NCI-H1436 (cell line): ENCODE measurements at regions not wholly inside any gene's neighbourhood (a gene's known extent, or its start where the extent isn't known, plus 50 kb on each side); places are given as distances from the start of the nearest gene placed in this dataset.

Experiments
- DNase-seq: peaks from one replicate; lab custom pipeline; 2025; lab: John Stamatoyannopoulos, UW

DNA sequence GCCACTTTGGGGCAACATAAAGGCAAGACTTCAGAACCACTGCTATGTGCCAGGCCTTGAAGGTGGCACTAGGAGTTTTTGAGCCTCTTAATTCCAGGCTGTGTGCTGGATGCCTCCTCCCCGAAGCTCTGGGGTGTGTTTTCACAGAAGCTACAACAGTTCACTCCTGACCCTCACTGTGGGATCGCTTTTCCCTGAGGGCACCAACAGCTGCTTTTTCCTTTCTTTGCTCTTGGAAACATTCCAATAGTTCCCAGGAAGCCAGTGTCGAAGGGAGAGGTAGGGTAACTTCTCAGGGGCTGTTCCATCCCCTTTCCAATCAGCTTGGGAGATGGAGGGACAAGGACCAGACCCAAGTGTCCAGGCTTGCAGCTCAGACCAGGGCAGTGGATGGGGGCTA is 153.4 kb downstream of the C1orf94 start:
- DNase-seq = no peak

DNA sequence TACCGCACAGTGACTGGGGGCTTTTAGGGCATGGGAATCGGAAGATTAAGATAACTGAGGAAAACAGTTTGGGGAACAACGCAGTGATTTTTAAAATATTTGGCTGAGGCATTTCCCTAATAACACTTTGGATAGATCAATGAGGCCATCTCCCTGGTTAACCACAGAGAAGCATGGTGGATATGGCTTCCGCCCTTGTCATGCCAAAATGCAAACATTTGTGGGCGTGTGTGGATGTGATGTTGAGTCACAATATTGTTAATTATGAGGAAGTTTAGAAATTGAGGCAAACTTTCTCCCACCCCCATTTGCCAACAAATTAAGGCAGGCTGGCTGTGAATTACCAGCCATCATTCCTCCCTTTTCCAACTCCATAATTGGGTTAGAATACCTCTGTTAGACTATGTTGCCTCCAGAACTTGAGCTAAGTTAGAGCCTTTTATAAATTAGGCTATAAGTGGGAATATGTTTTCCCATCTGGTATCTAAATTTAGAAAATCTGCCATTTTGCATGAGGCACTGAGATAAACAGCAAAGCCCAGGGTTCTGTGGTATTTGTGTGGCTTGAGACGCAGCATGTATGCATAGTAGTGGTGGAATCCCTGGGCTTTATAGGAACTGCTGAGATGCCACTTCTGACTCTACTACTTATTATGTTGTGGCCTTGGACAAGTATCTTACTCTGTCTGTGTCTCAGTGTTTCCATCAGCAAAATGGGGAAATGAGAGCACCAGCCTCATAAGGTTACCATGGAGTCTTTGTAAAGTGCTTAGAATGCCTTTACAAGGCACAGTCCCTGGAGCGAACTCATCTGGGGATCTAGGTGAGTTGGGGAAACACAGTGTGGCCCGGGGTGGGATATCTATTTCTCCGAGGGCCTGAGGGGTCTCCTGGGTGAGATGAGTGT is 154.6 kb downstream of the C1orf94 start:
- no peak for DNase-seq

DNA sequence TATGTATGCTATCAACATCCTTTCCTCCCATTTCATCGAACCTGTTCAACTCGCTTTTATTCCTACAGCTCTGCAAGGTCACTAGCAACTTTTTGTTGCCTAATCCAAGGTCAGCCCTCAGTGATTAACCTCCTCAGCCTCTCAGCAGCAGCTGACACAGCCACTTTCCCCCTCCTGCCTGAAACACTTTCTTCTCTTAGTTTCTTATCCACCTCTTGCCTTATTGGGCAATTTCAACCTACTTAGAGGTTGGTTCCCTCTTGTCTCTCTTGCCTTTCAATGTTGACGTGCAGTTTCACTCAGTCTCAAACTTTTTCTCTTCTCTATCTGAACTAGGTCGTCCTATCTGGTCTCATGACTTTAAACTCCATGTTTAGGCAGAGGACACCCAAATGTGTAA is 156.3 kb downstream of the C1orf94 start:
- DNase-seq = no peak

DNA sequence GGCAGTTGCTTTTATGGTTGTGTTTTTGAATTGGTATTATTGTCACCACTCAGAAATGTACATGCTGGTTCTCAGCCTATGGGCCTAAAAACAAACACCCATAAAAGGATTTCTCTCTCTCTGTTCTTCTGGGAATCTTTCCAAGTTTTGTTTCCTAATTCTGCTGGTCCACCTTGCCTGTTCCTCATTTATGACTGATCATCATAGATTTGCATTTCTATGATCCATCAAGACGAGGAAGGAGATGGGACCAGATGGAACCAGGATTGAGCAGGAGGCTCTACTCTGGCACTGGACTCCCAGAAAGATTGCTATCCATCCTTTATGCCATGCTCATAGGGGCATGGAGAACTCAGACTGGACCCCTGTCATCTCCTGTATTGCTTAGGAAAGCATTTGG is 162.2 kb downstream of the C1orf94 start:
- no peak for DNase-seq

DNA sequence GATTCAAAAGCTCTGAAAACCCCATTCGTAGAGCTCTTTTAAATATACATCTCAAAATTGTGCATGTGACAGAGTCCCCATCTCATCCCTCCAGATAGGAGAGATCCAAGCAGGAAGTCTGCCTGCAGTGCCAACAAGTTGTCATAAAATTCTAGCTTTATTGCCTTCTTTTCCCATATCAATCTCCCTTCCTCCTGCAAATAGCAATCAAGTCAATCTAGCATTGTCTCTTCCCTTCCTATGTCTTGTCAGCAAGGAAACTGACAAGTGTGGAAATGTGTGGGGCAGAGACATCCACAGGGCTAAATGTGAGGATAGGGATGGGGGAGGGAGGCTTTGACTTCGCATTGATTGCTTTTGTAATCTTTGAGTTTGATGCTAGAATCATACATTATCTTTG is 165.2 kb downstream of the C1orf94 start:
- no peak for DNase-seq

DNA sequence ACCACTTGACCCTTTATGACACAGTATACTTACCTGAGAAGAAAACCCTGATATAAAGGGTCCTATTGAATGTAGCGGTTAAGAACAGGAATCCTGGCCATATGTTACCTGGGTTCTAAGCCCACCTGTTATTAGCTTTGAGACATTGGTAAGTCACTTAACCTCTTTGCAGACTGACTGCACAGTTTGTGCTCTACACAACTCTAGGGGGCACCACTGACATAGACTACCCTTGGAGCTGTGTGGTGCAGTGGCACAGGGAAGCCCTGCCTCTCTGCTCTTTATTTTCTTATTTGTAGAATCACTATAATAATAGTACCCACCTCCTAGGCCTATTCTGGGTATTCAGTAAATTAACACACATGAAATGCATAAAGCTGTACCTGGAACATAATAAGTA is 165.6 kb downstream of the C1orf94 start:
- no peak for DNase-seq

DNA sequence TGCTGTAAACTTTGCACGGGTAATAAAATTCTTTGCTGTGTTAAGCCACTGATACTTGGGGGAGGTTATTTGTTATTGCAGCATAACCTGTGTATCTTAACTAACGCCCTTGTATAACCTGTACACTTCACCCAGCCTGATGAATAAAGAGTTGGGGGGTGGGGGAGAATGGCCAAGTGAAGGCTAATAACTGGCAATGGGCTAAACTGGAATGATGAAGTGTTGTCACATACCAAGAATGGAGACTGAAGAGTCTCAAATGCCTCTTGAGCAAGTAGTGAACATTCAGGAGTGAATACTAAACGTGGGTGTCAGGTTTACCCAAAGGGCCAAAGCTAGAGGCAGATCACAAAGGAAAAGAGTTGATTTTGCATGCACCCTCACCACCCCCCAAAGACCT is 169.4 kb downstream of the C1orf94 start:
- no peak for DNase-seq

DNA sequence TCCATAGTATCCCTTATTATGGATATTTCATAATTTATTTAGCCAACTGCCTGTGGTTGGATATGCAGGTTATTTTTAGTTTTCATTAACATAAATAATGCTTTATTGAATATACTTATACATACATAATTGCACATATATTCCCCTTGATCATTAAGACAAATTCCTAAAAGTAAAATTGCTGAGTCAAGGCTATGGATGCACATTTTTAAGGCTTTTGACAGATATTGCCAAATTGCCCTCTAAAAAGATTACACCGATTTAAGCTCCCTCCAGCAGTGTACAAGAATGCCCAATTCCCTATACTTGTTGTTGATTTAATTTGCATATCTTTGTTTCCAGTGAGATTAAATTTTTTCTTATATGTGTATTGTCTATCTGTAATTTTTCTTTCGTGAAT is 176.7 kb downstream of the C1orf94 start:
- no peak for DNase-seq

DNA sequence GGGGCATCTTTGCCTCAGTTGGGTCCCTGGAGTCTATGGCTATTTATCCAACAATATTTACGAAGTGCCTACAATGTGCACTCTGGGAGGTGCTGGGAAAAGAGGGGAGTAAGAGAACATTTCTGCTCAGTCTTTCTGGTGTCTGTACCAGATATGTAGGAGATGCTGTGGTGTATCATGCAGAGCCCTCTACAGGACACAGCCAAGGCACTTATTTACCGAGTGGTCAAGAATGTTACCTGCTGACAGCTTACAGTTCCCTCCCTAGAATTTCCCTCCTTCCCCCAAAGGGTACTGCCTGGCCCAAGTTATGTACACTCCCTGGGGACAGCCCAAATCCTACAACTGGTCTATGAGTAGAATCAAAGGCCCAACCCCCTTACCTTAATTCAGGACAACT is 177.7 kb downstream of the C1orf94 start:
- no peak for DNase-seq

DNA sequence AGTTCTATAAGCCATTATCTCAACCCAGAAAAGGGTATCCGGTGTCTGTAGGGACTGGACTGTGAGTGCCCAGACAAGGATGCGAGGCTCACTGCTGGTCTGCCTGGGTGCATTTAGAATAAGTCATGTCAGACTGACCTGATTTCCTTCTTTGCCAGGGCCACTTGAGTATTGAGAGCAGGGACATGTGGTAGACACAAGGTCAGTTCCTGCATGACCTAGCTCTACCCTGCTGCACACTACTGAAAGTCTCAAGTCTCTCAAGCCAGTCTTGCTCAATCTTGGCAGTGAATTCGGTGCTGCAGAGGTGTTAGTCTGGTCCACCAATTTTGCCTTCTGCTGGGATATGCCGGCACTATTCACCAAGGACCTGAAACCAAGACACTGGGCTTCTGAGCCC is 180.1 kb downstream of the C1orf94 start:
- DNase-seq = no peak

DNA sequence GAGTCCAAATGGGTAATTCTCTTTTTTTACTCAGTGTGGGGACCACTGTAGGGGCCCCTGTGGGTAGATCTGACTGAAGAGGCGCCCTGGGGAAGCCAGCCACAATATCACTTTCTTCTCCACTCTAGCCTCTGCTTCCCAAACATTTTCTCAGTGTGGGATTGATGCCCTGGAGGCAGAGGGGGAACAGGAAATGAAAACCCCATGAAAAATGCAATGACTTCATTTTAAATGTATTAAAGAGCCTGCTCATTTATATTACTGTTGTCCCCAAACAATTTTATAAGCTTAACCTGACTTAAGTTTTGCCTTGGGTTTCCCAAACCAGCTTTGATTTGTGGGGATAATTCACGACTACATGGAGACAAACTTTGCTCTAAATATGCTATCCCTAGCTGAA is 181.9 kb downstream of the C1orf94 start:
- DNase-seq = no peak

DNA sequence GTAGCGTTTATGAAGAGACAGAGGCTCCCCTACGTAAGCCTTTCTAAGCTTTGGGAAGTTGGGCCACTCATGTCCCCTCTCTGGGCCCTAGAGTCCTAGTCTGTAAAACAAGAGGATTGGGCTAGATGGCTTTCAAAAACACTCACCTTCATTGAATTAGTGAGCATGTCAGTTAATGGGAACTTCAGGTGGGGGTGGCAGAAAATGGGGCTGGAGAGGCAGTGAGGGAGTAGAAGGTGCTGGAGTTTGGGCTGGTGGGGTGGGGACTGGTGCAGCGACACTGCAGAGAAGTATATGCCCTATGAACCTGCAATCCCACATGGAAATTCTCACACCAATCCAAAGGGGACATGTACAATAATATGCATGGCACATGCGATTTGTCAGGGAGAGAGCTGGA is 182.7 kb downstream of the C1orf94 start:
- DNase-seq = no peak

DNA sequence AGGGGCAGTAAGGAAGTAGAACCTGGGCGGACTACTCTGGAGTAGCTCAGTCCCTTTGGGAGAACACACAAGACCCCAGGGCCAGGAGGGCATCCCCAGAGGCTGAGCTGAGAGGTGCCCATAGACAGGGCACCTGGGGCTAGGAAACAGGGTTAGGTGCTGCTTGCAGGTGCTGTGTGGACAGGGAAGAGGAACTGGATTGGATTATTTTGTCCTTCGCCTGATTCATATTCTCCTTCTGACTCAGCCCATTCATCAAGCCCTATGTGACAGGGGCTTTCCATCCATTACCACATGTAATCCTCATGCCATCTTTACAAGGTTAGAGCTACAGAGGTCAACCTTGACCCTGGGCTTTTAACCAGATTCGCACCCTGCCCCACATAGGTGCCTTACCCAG is 183.9 kb downstream of the C1orf94 start:
- DNase-seq = no peak

DNA sequence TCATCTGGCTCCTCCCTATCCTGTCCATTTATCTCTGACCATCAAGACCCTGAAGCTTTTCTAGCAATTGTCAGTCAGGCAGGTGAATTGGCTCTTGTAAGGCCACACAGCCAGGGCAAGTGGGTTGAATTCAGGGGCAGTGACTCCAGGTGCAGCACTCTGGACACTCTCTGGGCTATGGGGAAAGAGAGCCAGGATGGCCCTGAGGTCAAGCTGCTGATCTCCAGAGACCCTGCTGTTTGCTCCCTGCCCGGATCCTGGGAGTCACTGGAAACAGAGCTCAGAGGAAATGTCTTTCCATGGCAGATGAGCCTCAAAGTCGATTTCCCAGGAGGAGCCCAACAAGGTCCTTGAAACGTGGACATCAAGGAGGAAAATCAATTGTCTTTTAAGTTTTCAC is 184.4 kb downstream of the C1orf94 start:
- DNase-seq = no peak

DNA sequence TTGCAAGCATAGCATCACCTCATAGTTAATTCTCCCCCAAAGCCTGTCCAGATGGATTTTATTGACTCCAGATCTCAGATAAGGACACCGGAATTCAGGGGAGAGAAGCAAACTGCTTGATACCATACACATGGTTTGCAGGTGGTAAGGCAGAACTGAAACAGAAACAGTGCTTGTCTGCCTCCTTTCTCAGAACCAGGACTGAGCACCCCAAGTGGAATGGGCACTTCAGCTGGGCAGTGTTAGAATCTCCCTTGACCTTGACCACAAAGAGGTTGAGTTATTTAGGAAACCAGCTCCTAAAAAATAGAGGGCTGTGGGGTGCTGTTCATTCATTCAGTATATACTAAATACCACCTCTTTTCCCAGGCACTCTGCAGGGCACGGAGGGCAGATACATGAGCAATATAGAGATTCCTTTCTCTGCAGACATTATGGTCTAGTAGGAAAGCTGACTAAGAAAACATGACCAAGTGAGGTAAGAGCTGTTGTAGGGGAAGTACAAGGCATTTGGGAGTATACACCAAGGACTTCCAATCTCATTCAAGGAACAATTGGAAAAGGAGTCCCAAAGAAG is 185.2 kb downstream of the C1orf94 start:
- no peak for DNase-seq

DNA sequence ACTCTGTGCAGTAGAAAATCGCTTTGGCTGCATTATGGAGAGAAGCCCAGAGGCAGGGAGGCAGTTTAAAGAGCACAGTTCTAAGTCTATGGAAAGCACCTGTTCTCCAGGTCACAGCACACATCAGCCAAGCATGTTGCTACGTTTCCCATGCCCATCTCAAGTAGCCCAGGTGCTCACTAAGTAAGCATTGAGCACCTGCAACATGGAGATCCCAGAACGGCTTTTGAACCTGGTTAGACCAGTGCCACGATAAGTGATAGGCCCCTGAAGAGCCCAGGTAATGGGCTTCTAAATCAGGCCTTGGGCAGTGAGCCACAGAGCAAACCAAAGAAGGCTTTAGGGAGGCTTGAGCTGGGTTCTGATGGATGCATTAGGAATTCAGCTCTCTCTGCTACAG is 186.2 kb downstream of the C1orf94 start:
- no peak for DNase-seq

DNA sequence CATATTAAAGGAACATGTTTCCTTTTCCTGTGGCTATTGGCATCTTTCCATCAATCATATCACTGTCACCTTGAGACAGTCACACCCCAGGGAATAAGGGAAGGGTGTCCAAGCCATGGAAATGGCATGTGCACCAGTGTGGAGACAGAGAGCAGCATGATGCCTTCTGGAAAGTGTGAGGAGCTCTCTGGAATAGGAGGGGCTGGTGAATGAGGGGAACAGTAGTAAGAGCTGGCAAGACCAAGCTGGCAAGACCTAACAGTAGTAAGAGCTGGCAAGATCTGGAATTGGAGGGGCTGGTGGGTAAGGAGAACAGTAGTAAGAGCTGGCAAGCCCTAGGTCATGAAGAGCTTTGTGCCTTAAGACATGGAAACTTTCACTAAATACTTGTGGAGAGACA is 186.7 kb downstream of the C1orf94 start:
- no peak for DNase-seq

DNA sequence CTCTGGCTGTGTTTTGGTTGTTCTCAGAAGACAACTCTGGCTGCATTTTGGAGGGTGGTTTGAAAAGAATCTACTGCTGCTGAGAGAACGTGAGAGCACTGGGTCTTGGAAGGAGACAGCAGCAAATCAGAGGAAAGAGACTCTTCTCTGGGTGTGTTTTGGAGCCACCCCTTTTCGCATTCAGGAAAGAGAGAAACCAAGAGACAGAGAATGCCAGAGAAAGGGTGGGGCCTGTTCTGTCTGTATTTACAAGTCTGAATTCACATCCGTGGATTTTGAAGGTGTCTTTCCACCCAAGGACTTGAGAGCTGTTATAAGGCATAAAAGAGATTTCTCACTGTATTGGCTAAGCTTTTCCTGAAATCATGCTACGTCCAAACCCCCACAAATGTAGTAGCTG is 187.2 kb downstream of the C1orf94 start:
- DNase-seq = no peak

DNA sequence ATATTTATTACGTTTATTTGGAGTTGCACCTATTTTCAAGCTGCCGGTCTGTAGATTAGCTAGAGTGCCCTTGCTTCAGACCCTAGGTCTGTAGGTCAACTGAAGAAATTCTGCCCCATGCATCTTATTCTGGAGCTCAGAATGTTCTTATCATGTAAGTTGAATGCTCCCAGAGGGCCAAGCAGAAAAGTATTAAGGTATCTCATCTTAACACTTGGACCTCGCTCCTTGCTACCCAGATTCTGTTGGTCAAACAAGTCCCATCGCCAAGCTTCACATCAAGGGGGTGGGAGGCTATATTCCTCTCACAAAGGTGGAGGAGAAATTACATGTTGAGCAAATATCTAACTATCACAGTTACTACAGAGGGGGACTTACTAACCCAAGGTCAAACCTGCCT is 187.7 kb downstream of the C1orf94 start:
- DNase-seq = no peak

DNA sequence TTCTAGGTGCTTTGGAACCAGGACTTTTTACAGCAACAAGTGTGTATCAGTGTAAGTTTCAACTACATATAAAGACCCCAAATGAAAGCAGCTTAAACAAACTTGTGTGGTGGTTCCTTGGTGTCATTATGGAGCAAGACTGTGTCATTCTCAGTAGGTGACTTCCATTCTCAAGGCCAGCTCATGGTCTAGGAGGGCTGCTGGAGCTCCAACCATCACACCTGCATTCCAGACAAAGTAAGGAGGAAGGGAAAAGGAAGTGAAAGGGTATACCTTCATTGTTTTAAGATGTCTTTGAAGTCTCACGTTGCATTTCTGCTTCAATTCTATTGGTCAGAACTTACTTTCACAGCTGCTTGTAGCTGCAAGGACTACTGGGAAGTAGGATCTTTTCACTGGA is 188.6 kb downstream of the C1orf94 start:
- no peak for DNase-seq

DNA sequence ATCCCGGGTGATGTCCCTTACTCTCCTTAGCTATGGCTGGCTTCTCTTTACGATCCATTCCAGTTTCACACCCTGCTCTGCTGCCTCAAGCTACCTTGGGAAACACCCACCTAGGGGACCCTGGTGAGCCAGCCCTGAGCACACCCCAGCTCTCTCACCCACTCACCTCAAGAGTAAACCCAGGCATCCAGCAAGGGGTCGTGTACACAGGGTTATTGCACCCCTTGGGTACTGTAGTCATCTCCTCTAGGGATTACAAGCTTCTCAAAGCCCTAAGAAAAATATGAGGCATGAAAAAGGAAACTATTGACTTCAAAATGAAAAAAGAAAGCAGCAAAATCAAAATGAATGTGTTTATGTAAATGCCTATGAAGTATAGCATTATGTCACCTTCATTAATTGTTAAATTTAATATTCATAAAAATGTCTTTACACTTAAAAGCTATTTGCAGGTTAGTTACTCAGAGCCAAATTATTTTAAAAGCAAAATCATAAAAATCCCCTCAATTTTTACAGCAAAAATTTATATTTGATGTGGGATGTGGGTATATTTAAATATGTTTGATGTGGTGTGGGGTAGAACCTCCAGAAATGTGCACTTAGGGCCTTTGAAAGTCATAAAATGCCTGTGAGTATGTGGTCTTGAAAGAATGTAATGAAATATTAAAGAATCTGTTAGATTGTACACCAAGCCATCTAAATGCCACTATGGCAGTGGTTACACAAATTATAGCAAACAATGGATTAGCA is 190.3 kb downstream of the C1orf94 start:
- DNase-seq = no peak

DNA sequence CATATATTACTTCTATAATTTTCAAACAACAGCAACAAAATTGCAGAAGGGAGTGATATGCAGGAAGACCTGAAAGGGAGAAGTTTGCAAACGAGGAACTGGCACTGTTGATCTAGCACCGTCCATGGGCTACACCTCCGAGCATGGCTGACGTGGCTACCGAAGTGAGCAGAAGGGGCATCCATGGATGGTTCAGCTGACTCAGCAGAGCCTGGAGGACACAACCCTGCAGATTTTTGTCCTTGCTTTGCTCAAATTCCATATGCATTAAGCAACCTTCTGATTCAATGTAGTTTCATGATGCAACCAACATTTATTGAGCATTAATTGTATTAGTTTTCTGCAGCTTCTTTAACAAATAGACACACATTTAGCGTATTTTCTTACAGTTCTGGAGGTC is 191.2 kb downstream of the C1orf94 start:
- no peak for DNase-seq
